ENCODE measurements at regions not wholly inside any gene's neighbourhood (a gene's known extent, or its start where the extent isn't known, plus 50 kb on each side); places are given as distances from the start of the nearest gene placed in this dataset.

DNA sequence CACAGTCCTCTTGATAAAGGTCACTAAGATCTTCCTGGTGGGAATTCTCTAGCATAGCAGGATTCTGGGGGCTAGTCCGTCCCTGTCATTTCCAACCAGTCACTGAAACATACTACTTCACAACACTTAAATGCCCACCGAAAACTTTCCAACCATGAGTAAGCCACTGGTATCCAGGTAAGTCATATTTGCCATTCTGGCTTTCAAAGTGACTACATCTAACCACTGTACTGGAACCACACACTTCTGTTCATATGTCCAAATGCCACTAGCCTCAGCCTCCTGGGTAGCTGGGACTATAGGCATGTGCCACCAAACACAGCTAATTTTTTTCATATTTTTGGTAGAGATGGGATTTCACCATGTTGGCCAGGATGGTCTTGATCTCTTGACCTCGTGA lies 64.3 kb upstream of the VANGL1 start:
- H3K27me3 ChIP-seq = no peaks in the 10 kb centered on the region
- peaks cover 0 to 19% (median 0%) of the 10 kb centered on the region in 3 donors for H3K9me3 ChIP-seq
- H3K36me3 ChIP-seq = no peaks in the 10 kb centered on the region
- ATAC-seq = no peak
- no peak overlapping the region for H3K27ac ChIP-seq
- no peaks in the 10 kb centered on the region for H3K4me1 ChIP-seq
- WGBS, 2 donors (ENCODE audit: low coverage in 1 of 2) = 83 to 84% methylated on average over 2 to 3 of the region's 3 CpGs
- no peak overlapping the region for H3K4me3 ChIP-seq
- TF ChIP-seq POLR2AphosphoS5 (IDR thresholded peaks at IDR 0.05) (no peak), CTCF (IDR thresholded peaks at IDR 0.05) (no peak), EP300 (IDR thresholded peaks at IDR 0.05) (no peak), POLR2A (IDR thresholded peaks at IDR 0.05) (no peak)

- Histone ChIP-seq H3K27ac (no peak overlapping the region), H3K27me3 (no peaks in the 10 kb centered on the region), H3K4me3 (no peak overlapping the region), H3K36me3 (no peaks in the 10 kb centered on the region), H3K4me1 (no peaks in the 10 kb centered on the region), H3K9me3 (peaks cover 0 to 25% (median 0%) of the 10 kb centered on the region in 3 donors)
- TF ChIP-seq POLR2AphosphoS5 (IDR thresholded peaks at IDR 0.05) (no peak), CTCF (IDR thresholded peaks at IDR 0.05) (no peak), POLR2A (IDR thresholded peaks at IDR 0.05) (no peak), EP300 (IDR thresholded peaks at IDR 0.05) (no peak)
- no peak for ATAC-seq
These were observed 66.1 kb upstream of the VANGL1 start for GRCh38 chr1:115575661-115576060.

DNA sequence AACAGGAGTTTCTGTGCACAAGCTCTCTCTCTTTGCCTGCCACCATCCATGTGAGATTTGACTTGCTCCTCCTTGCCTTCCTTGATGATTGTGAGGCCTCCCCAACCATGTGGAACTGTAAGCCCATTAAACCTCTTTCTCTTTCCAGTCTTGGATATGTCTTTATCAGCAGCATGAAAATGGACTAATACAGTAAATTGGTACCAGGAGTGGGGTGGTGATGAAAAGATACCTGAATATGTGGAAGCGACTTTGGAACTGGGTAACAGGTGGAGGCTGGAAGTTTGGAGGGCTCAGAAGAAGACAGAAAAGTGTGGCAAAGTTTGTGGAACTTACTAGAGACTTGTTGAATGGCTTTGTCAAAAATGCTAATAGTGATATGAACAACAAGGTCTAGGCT lies 69.1 kb upstream of the VANGL1 start:
- Histone ChIP-seq H3K9me3 (peaks cover 0 to 30% (median 0%) of the 10 kb centered on the region in 3 donors), H3K4me3 (no peak overlapping the region), H3K4me1 (no peaks in the 10 kb centered on the region), H3K27me3 (no peaks in the 10 kb centered on the region), H3K27ac (no peak overlapping the region), H3K36me3 (no peaks in the 10 kb centered on the region)
- no peak for ATAC-seq
- 80% methylated on average over 1 of the region's 1 CpG; no CpG with 5 or more reads in 1 of the 2 donors for WGBS, 2 donors (ENCODE audit: low coverage in 1 of 2)
- no peak for TF ChIP-seq POLR2AphosphoS5 (IDR thresholded peaks at IDR 0.05)
- no peak for TF ChIP-seq CTCF (IDR thresholded peaks at IDR 0.05)
- no peak for TF ChIP-seq EP300 (IDR thresholded peaks at IDR 0.05)
- TF ChIP-seq POLR2A (IDR thresholded peaks at IDR 0.05) = no peak

- peaks cover 21% of the 10 kb centered on the region for H3K27me3 ChIP-seq
- H3K36me3 ChIP-seq = no peaks in the 10 kb centered on the region
- no peak overlapping the region for H3K27ac ChIP-seq
- H3K4me1 ChIP-seq = no peaks in the 10 kb centered on the region
- H3K4me3 ChIP-seq = no peak overlapping the region
- no peak for ATAC-seq
- TF ChIP-seq POLR2A (IDR thresholded peaks at IDR 0.05) (no peak), CTCF (IDR thresholded peaks at IDR 0.05) (no peak), EP300 (IDR thresholded peaks at IDR 0.05) (no peak), POLR2AphosphoS5 (IDR thresholded peaks at IDR 0.05) (no peak)
- peaks cover 0 to 31% (median 2%) of the 10 kb centered on the region in 3 donors for H3K9me3 ChIP-seq
These were observed 74.3 kb upstream of the VANGL1 start for GRCh38 chr1:115567431-115567830.

DNA sequence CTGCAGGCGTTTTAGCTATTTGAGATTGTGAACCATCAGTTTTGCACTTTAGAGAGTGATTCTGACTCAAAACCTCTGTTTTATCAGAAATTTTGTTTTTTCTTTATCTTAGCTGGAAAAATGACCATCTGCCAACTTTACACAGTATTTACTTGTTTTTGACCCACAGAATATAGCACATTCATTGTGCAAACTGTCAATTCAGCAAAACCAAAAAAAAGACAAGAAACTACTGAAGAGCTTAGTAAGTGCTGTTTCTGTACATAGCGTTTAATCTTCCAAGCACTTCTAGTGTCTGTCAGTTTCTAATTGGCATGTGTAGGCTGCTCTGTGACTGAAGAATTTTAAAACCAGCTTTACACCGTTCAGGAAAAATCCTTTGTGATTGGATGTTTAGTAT lies 76.0 kb upstream of the VANGL1 start:
- TF ChIP-seq POLR2AphosphoS5 (IDR thresholded peaks at IDR 0.05) (no peak), POLR2A (IDR thresholded peaks at IDR 0.05) (no peak), CTCF (IDR thresholded peaks at IDR 0.05) (no peak), EP300 (IDR thresholded peaks at IDR 0.05) (no peak)
- Histone ChIP-seq H3K4me3 (no peak overlapping the region), H3K27ac (no peak overlapping the region), H3K27me3 (peaks cover 30% of the 10 kb centered on the region), H3K36me3 (no peaks in the 10 kb centered on the region), H3K9me3 (peaks cover 0 to 26% (median 2%) of the 10 kb centered on the region in 3 donors), H3K4me1 (no peaks in the 10 kb centered on the region)
- WGBS, 2 donors (ENCODE audit: low coverage in 1 of 2) = 61 to 75% methylated on average over 3 of the region's 3 CpGs
- ATAC-seq = no peak
